GM12878 (cell line): ENCODE measurements at regions not wholly inside any gene's neighbourhood (a gene's known extent, or its start where the extent isn't known, plus 50 kb on each side); places are given as distances from the start of the nearest gene placed in this dataset.

Experiments used
- ATAC-seq: fragments of 200-7000 bp; cut with Tn5 transposase; 3 replicates; pipeline ENCODE4 v1.9.1; 2020; ENCODE audit warnings: mild to moderate bottlenecking, moderate library complexity
- BruUV-seq: library from RNA; stranded (reverse); fragments of 400-500 nt; replicated peaks from 2 replicates; lab custom pipeline; 2021; lab: Mats Ljungman, UMichigan
- CTCF ChIA-PET: fragments of 300-600 bp; sonication (Branson Sonifier 250); formaldehyde crosslinking; extraction: SDS; loops from one replicate; lab custom pipeline; 2021; ENCODE audit warnings: inconsistent platforms; lab: Yijun Ruan, JAX
- POLR2A ChIA-PET: fragments of 350-600 bp; formaldehyde crosslinking; extraction: SDS; loops from one replicate; lab custom pipeline; 2021; ENCODE audit warnings: inconsistent platforms; lab: Charles Lee
- RAD21 ChIA-PET: fragments of 300-600 bp; sonication (Branson Sonifier 250); formaldehyde crosslinking; loops from one replicate; lab custom pipeline; 2023; ENCODE audit warnings: antibody characterized with exemption; ENCODE audit not compliant: unreplicated experiment; lab: Charles Lee
- SMC1A ChIA-PET: fragments of 300-600 bp; sonication (Branson Sonifier 250); formaldehyde crosslinking; loops from one replicate; lab custom pipeline; 2023; ENCODE audit not compliant: unreplicated experiment, uncharacterized antibody; lab: Charles Lee
- DNase-seq: peaks from one replicate; pipeline ENCODE4 v3.0.0-alpha.2; 2011; ENCODE audit warnings: low read depth, low spot score
- FAIRE-seq: peaks from 3 replicates; lab custom pipeline; 2011; peaks lifted over from hg19 to GRCh38; lab: Jason Lieb, UNC
- H2AFZ ChIP-seq: 2 replicates; pipeline ENCODE4 v1.6.0; 2011; ENCODE audit warnings: low read depth, low read length, control low read depth; ENCODE audit not compliant: control insufficient read depth
- H3K27ac ChIP-seq: 2 replicates; pipeline ENCODE4 v1.5.1; 2011; ENCODE audit warnings: control low read depth; ENCODE audit not compliant: control insufficient read depth, insufficient read depth
- H3K27me3 ChIP-seq, 2 experiments: replicated peaks in 1 of 2; 2 replicates each; pipeline versions ENCODE4 v1.6.0 to v1.6.1; 2011; ENCODE audit warnings: low read length in 1 of 2; ENCODE audit not compliant: control insufficient read depth in 2 of 2, insufficient read depth in 2 of 2
- H3K36me3 ChIP-seq, 2 experiments: 2 replicates each; pipeline ENCODE4 v1.5.1; 2011; ENCODE audit warnings: low read length in 1 of 2; ENCODE audit not compliant: control insufficient read depth in 2 of 2, insufficient read depth in 2 of 2
- H3K4me1 ChIP-seq: 2 replicates; pipeline ENCODE4 v1.6.1; 2011; ENCODE audit warnings: mild to moderate bottlenecking, low read length, moderate library complexity, mixed read lengths; ENCODE audit not compliant: control insufficient read depth, insufficient read depth
- H3K4me2 ChIP-seq: 2 replicates; pipeline ENCODE4 v1.6.0; 2011; ENCODE audit warnings: control low read depth; ENCODE audit not compliant: control insufficient read depth, insufficient read depth
- H3K4me3 ChIP-seq: fragments of 200-600 bp; sonication (generic); 2 replicates; pipeline ENCODE4 v1.5.1; 2016
- H3K79me2 ChIP-seq: 2 replicates; pipeline ENCODE4 v1.6.0; 2011; ENCODE audit warnings: low read length; ENCODE audit not compliant: control insufficient read depth, insufficient read depth
- H3K9ac ChIP-seq: 2 replicates; pipeline ENCODE4 v1.8.0; 2011; ENCODE audit warnings: low read length, control low read depth, mixed read lengths; ENCODE audit not compliant: control insufficient read depth, insufficient read depth
- H3K9me3 ChIP-seq: replicated peaks from 3 replicates; pipeline ENCODE4 v1.5.1; 2011; ENCODE audit warnings: mild to moderate bottlenecking, low read length; ENCODE audit not compliant: control insufficient read depth, insufficient read depth
- H4K20me1 ChIP-seq: 2 replicates; pipeline ENCODE4 v1.6.0; 2011; ENCODE audit not compliant: control insufficient read depth, insufficient read depth
- FOXK2 ChIP-seq: fragments of 450-650 bp; IDR thresholded peaks from 2 replicates; pipeline ENCODE4 v1.6.1; 2017; ENCODE audit warnings: mild to moderate bottlenecking, moderate library complexity
- HDAC6 ChIP-seq: fragments of 200-600 bp; sonication (generic); IDR thresholded peaks from one replicate; pipeline ENCODE4 v1.8.0; 2017; ENCODE audit warnings: antibody characterized with exemption; ENCODE audit not compliant: unreplicated experiment
- MEF2A ChIP-seq: IDR thresholded peaks from 2 replicates; pipeline ENCODE4 v1.6.1; 2011; ENCODE audit warnings: low read depth, mild to moderate bottlenecking, low read length, moderate library complexity; ENCODE audit not compliant: insufficient read depth
- MTA2 ChIP-seq: fragments of 450-650 bp; IDR thresholded peaks from 2 replicates; pipeline ENCODE4 v1.6.1; 2016; ENCODE audit warnings: low read depth, mild to moderate bottlenecking, moderate library complexity
- NFXL1 ChIP-seq: fragments of 450-650 bp; IDR thresholded peaks from 2 replicates; pipeline ENCODE4 v1.6.1; 2017; ENCODE audit warnings: antibody characterized with exemption, mild to moderate bottlenecking, borderline replicate concordance
- NFYB ChIP-seq: IDR thresholded peaks from 2 replicates; pipeline ENCODE4 v1.6.1; 2011; ENCODE audit warnings: low read depth, mild to moderate bottlenecking, low read length, improper control_type of control experiment, moderate library complexity; ENCODE audit not compliant: insufficient read depth
- PKNOX1 ChIP-seq: fragments of 450-650 bp; IDR thresholded peaks from 2 replicates; pipeline ENCODE4 v1.6.1; 2016; ENCODE audit warnings: mild to moderate bottlenecking
- RCOR1 ChIP-seq: conservative IDR thresholded peaks from 2 replicates; pipeline ENCODE4 v1.6.1; 2012; ENCODE audit warnings: low read depth, low read length, improper control_type of control experiment
- SP1 ChIP-seq: IDR thresholded peaks from one replicate; pipeline ENCODE4 v1.6.1; 2011; ENCODE audit warnings: low read depth, low read length
- SPI1 ChIP-seq: IDR thresholded peaks from 2 replicates; pipeline ENCODE4 v1.6.1; 2011; ENCODE audit warnings: low read depth, mild to moderate bottlenecking, low read length, moderate library complexity, borderline replicate concordance; ENCODE audit not compliant: insufficient read depth
- STAT1 ChIP-seq: fragments of 450-650 bp; conservative IDR thresholded peaks from 2 replicates; pipeline ENCODE4 v1.6.1; 2014; ENCODE audit warnings: antibody characterized with exemption, mild to moderate bottlenecking
- SUZ12 ChIP-seq: fragments of 200-600 bp; sonication (generic); IDR thresholded peaks from one replicate; pipeline ENCODE4 v1.6.1; 2018; ENCODE audit warnings: antibody characterized with exemption, mild to moderate bottlenecking; ENCODE audit not compliant: unreplicated experiment
- TARDBP ChIP-seq: IDR thresholded peaks from 2 replicates; pipeline ENCODE4 v1.6.1; 2016; ENCODE audit warnings: borderline replicate concordance
- TCF12 ChIP-seq: IDR thresholded peaks from 2 replicates; pipeline ENCODE4 v1.6.1; 2011; ENCODE audit warnings: low read depth, mild to moderate bottlenecking, low read length
- YY1 ChIP-seq: IDR thresholded peaks from 2 replicates; pipeline ENCODE4 v1.6.1; 2011; ENCODE audit warnings: low read depth, mild to moderate bottlenecking, low read length
- ZNF592 ChIP-seq: fragments of 450-650 bp; IDR thresholded peaks from 2 replicates; pipeline ENCODE4 v1.6.1; 2017; ENCODE audit warnings: mild to moderate bottlenecking, moderate library complexity
- WGBS: methylation state at CpG from one replicate; pipeline ENCODE4 v1.1.6; 2016; ENCODE audit warnings: low lambda C conversion rate; ENCODE audit not compliant: insufficient replicate concordance, insufficient coverage; ENCODE audit errors: missing lambda C conversion rate; 5-methylcytosine and 5-hydroxymethylcytosine counted together
- in situ Hi-C: fragments of 300-500 bp; cut with MboI; formaldehyde crosslinking; loops from 9 replicates; pipeline ENCODE4 v1.14.3; 2018; ENCODE audit warnings: mixed read lengths
- intact Hi-C: fragments of 100-400 bp; cut with micrococcal nuclease; formaldehyde crosslinking; loops from one replicate; pipeline ENCODE4 v1.14.2; 2022; ENCODE audit not compliant: unreplicated experiment
- TF ChIP-seq, protein P1 (sequence below): IDR thresholded peaks from 2 replicates; pipeline ENCODE4 v1.6.1; 2011; ENCODE audit warnings: low read depth, low read length, improper control_type of control experiment, borderline replicate concordance
- TF ChIP-seq, protein P2 (sequence below): fragments of 450-650 bp; IDR thresholded peaks from 2 replicates; pipeline ENCODE4 v1.6.1; 2014; ENCODE audit warnings: mild to moderate bottlenecking

DNA sequence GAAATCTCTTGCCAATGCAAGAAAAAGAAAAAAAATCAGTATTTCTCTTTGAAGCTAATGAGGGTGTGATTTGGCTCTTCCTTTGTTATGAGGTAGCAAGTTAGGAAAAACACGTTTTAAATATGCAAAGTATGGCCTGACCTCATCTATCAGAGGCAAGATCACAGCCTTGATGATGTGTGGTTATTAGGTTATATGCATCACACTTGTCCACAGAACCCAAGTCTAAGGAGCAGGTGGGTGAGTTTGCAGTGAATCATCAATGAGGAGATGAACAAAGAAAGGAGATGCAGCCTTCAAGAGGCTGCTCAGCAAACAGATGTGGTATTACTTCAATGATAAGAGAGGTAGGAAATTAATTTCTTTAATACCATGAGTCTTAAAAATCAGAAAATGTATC is 594.8 kb upstream of the CDH5 start:
- H3K36me3 ChIP-seq: no peaks in the 10 kb centered on the region
- ChIA-PET POLR2A (no interaction called here), RAD21 (no interaction called here), SMC1A (no interaction called here), CTCF (no interaction called here)
- no peak overlapping the region for H3K9ac ChIP-seq
- H3K27ac ChIP-seq: no peak overlapping the region
- intact Hi-C loops (no loop called here), in situ Hi-C loops (no loop called here)
- no peaks in the 10 kb centered on the region; the same call in 2 of the 3 replicates for H3K9me3 ChIP-seq
- DNase-seq (no peak), FAIRE-seq (no peak), ATAC-seq (no peak)
- no peak overlapping the region for H2AFZ ChIP-seq
- no peaks in the 10 kb centered on the region for H4K20me1 ChIP-seq
- no peak overlapping the region for H3K4me2 ChIP-seq
- H3K27me3 ChIP-seq: no peaks in the 10 kb centered on the region
- H3K79me2 ChIP-seq: no peaks in the 10 kb centered on the region
- no peak overlapping the region for H3K4me3 ChIP-seq
- H3K4me1 ChIP-seq: no peaks in the 10 kb centered on the region
- 0% methylated on average over 1 of the region's 1 CpG for WGBS
- no TSS peak for BruUV-seq
- TF ChIP-seq HDAC6: no peak
- TF ChIP-seq, protein P1, sequence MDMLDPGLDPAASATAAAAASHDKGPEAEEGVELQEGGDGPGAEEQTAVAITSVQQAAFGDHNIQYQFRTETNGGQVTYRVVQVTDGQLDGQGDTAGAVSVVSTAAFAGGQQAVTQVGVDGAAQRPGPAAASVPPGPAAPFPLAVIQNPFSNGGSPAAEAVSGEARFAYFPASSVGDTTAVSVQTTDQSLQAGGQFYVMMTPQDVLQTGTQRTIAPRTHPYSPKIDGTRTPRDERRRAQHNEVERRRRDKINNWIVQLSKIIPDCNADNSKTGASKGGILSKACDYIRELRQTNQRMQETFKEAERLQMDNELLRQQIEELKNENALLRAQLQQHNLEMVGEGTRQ: no peak
- TF ChIP-seq, protein P2, sequence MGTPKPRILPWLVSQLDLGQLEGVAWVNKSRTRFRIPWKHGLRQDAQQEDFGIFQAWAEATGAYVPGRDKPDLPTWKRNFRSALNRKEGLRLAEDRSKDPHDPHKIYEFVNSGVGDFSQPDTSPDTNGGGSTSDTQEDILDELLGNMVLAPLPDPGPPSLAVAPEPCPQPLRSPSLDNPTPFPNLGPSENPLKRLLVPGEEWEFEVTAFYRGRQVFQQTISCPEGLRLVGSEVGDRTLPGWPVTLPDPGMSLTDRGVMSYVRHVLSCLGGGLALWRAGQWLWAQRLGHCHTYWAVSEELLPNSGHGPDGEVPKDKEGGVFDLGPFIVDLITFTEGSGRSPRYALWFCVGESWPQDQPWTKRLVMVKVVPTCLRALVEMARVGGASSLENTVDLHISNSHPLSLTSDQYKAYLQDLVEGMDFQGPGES: no peak
- no peak for TF ChIP-seq STAT1
- TF ChIP-seq MTA2: no peak
- no peak for TF ChIP-seq FOXK2
- TF ChIP-seq SUZ12: no peak
- TF ChIP-seq PKNOX1: no peak
- TF ChIP-seq RCOR1: no peak
- no peak for TF ChIP-seq TARDBP
- no peak for TF ChIP-seq MEF2A
- TF ChIP-seq YY1: no peak
- TF ChIP-seq TCF12: no peak
- no peak for TF ChIP-seq SP1
- no peak for TF ChIP-seq ZNF592
- TF ChIP-seq NFXL1: no peak
- TF ChIP-seq NFYB: no peak
- no peak for TF ChIP-seq SPI1
